ENCODE measurements at regions not wholly inside any gene's neighbourhood (a gene's known extent, or its start where the extent isn't known, plus 50 kb on each side); places are given as distances from the start of the nearest gene placed in this dataset.

DNA sequence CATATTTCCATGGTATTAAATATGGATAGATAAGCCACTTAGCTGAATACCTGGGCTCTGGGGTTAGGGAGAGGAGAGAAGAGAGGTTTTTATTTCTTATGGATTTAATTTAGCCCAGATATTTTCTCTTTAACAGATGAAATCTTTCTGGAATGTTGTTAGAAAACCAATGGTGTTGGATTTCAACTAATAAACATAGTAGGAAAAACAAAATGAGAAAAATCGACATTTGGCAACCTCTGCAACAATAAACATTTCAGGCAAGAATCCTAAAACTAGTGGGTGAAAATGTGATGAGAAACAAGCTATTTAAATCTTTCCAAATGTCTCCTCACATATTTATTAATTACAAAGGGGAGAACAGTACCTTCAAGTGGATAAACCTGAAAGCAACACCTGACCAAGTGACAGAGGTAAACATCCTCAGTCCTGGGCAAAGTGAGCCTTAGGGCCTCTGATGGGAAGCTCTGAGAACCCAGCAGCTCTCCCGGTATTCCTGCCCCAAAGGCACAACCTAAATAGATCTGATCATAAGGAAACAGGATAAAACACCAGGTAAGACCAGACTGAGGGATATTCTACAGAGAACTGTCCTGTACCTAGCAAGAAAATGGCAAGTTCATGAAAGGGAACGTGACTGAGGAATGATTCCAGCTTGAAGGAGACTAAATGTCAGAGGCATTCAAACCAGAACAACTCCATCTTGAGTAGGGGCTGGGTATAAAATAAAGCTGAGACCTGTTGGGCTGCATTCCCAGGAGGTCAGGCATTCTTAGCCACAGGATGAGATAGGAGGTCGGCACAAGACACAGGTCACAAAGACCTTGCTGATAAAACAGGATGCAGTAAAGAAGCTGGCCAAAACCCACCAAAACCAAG is 163.7 kb downstream of the ESM1 start:
- TF ChIP-seq CTCF (IDR thresholded peaks at IDR 0.05) = no peak
- no peak for TF ChIP-seq EP300 (IDR thresholded peaks at IDR 0.05)

All from stomach (tissue), 4 donors.